NCI-H1105 treated with DMSO at 0.1 percent for 48 hours (cell line): ENCODE measurements at regions not wholly inside any gene's neighbourhood (a gene's known extent, or its start where the extent isn't known, plus 50 kb on each side); places are given as distances from the start of the nearest gene placed in this dataset.
"Not testable (repeated sequence)": the region's sequence is repeated elsewhere in the genome, so short reads cannot be mapped to it uniquely, and the experiment has no call there.

Experiments used
- DNase-seq: peaks from one replicate; lab custom pipeline; 2025; lab: John Stamatoyannopoulos, UW

DNA sequence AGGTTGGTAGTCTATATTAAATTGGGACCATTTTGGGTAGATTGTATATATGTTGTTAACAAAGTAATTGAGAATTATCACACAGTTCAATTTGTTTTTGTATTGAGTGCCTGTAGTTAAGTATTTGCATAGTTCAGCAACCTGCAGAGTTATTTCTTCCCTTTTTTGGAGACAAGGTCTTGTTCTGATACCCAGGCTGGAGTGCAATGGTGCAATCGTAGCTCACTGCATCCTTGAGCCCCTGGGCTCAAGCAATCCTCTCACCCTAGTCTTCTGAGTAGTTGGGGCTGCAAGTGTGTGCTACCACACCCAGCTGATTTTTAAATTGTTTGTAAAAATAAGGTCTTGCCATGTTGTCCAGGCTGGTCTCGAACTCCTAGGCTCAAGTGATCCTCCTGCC, 250.5 kb downstream of the UTRN start:
- DNase-seq, result no peak

GRCh38 chr6:144536079-144536478, 250.9 kb downstream of the UTRN start:
- DNase-seq, result no peak

GRCh38 chr6:144543006-144543871, 258.1 kb downstream of the UTRN start:
- DNase-seq, result no peak

GRCh38 chr6:144544266-144544830, 259.2 kb downstream of the UTRN start:
- DNase-seq, result no peak

GRCh38 chr6:144546807-144547206, 261.7 kb downstream of the UTRN start:
- no peak for DNase-seq

GRCh38 chr6:144547409-144547808, 262.3 kb downstream of the UTRN start:
- DNase-seq, result no peak

DNA sequence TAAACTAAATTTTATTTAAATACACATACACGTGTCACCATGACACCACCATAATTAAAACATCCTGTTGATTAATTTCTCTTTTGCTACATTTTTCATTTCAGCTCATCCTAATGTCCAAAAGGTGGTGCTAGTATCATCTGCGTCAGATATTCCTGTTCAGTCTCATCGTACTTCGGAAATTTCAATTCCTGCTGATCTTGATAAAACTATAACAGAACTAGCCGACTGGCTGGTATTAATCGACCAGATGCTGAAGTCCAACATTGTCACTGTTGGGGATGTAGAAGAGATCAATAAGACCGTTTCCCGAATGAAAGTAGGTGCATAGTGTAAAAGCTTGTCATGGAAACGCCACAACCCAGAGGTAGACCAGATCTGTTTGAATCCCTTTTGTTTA, 263.4 kb downstream of the UTRN start:
- peak; percentile 7 for DNase-seq

DNA sequence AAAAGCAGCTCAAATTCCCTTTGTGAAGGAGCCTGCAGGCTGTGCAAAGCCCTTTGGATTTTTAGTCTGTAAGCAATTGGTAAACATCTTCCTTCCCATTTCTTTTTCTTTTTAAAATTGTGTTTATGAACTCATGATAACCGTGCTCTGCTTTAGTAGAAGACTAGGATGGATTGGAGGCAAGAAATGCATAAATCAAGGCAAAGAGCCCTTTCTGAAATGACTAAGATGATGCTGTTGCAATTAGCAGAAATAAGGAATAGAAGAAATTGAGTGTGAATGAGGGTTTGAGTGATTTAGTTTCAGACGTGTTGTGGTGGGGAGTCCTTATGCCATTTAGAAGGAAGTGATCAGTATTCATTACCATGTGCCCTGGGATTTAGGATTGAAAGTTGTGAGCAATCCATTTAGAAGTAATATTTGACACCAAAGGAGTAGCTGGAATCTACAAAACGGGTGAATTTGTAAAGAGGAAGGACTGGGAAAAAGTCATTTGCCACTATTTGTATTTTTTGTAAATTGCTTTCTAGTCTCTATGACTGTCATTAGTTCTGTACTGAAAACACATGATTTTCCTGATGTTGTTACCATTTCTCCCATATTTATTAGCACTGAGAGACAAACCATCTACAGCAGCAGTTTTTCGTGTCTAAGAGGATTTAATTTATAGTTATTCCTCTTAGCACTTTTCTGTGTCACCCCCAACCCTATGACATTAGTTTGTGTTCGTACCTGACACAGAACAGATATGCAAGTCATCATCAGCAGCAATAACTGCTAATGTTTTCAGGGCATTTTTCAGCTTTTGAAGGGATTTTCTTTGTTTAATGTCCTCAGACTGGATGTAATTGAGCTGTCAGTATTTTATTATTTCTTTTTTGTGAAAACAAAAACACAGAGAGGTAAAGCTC, 265.0 kb downstream of the UTRN start:
- DNase-seq, result no peak

DNA sequence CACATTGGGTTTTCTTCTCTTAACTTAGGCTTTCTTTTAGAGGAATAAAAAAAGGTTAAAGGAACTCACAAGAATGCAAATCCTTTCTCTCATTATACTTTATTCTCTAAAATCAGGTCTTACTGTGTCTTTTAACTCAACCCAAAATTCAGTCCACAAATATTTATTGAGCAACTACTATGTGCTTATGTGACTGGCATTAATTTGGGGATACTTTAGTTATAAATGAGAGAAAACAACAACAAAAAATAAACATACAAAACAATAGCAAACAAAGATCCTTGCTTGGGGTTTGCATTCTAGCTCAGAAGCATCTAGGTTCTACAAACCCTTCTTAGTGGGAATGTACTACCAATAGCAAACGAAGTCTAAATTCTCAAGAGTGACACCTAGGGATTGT, 266.2 kb downstream of the UTRN start:
- DNase-seq, result no peak

DNA sequence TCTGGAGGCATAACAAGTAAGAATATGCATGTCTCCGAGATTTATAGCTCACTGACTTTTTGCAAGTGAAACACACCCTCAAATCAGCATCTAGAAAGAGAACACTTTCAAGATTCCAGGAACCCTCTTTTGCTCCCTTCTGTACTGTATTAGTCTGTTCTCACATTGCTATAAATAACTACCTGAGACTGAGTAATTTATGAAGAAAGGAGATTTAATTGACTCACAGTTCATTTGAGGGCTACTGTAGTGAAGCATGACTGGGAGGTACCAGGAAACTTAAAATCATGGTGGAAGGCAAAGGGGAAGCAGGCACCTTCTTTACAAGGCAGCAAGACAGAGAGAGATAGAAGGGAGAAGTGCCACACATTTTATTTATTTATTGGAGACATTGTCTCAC, 269.9 kb downstream of the UTRN start:
- DNase-seq, result no peak

DNA sequence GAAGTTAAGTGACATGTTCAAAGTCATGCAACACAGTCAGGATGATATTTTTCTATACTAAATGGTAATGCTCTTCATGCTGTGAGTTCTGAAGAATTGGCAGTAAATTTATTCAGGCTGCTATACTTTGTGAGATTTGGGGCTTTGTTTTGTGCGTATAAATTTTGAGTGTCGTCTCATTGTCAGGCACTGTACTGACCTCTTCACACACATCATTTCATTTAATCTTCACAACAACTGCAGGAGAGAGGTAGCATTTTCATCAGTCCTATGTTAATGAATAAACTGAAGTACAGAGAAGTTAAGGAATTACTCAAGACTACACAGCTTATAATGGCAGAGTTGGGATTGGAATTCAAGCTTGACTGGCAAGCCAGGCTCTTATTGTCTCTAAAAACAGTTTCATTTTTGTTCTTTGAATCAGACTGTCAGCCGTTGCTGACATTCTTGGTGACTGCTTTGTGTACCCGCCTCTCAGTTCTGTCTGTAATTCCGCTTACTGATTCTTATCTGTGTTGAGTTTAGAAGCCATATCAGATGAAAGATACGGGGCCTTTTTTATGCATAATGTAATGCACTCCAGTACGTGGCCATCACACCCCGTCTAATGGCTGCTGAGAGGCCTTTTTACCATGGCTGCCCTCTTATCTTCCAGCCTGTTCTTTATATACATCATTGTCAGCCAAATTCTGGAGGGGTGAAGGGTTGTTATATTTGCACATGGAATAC, 274.9 kb downstream of the UTRN start:
- DNase-seq, result peak; percentile 23

- no peak for DNase-seq
Observed at GRCh38 chr6:144561455-144562043, 276.4 kb downstream of the UTRN start.

- DNase-seq, result no peak
Observed at GRCh38 chr6:144564202-144564601, 279.1 kb downstream of the UTRN start.

DNA sequence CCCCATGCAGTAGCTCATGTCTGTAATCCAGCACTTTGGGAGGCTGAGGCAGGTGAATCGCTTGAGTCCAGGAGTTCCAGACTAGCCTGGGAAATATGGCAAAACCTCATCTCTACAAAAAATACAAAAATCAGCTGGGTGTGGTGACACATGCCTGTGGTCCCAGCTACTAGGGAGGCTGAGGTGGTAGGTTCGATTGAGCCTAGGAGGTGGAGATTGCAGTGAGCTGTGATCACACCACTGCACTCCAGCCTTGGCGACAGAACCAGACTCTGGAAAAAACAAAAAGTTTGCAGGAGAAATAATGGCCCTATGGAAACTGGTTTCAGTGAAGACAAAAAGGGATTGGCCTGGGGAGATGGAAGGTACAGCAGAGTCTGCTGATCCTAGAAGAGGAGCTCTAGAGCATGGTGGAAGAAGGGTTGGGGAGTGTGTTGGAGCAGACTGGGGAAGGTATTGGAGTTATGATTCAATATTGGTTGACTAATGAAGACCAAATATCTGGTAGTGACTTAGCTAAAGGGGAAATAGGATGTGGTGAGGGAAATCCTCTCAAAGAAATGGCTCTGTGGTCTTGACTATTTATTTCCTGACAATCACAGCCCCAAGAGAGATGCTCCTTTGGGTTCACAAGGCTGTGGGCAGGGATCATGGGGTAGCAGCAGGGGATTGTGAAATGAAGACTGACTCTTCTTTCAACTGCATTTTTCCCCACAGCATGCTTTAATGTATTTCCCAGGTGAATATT, 281.9 kb downstream of the UTRN start:
- DNase-seq, result no peak

GRCh38 chr6:144568241-144568640, 283.1 kb downstream of the UTRN start:
- DNase-seq, result no peak

DNA sequence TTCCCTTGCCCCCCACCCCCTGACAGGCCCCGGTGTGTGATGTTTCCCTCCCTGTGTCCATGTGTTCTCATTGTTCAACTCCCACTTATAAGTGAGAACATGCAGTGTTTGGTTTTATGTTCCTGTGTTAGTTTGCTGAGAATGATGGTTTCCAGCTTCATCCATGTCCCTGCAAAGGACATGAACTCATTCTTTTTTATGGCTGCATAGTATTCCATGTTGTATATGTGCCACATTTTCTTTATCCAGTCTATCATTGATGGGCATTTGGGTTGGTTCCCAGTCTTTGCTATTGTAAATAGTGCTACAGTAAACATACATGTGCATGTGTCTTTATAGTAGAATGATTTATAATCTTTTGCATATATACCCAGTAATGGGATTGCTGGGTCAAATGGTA, 287.4 kb downstream of the UTRN start:
- not testable (repeated sequence) for DNase-seq

GRCh38 chr6:144574796-144575195, 289.7 kb downstream of the UTRN start:
- no peak for DNase-seq

DNA sequence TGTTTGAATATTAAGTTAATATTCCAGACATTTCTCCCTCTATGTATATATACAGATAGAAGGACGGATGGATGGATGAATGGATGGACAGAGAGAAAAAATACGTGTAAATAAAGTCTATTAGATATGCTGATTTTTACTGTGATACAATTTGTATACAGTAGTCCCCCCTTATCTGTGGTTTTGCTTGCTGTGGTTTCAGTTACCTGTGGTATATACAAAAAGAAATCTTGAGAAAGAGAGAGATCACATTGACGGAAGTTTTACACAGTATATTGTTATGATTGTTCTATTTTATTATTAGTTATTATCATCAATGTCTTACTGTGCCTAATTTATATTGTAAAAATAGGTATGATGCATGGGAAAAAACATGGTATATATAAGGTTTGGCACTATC, 290.2 kb downstream of the UTRN start:
- no peak for DNase-seq

- DNase-seq, result no peak
Observed at GRCh38 chr6:144576871-144577270, 291.7 kb downstream of the UTRN start.

GRCh38 chr6:144578385-144579350, 293.5 kb downstream of the UTRN start:
- no peak for DNase-seq
